GM19452 (cell line): ENCODE measurements at regions not wholly inside any gene's neighbourhood (a gene's known extent, or its start where the extent isn't known, plus 50 kb on each side); places are given as distances from the start of the nearest gene placed in this dataset.
"Not testable (repeated sequence)": the region's sequence is repeated elsewhere in the genome, so short reads cannot be mapped to it uniquely, and the experiment has no call there.

Source experiments
- ATAC-seq: cut with Tn5 transposase; IDR thresholded peaks from one replicate; pipeline ENCODE4 v1.9.1; 2021; ENCODE audit not compliant: unreplicated experiment

DNA sequence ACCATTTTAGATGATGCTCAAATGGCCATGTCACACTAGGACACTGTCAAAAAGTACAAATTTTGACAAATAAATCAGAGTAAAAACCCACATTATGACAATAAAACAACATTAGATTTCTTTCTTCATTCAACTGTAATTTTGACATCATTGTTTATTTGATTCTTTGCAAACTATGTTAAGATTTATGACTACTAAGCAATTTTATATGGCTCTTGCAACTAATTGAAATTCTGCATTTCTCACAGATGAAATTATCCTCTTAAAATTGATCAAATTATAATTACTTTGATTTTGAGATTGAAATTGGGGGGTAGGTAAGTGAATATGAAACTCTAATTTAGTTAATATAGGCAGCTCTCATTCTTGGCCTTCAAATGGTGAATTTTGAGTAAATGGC, 59.8 kb downstream of the ATOH1 start:
- no peak for ATAC-seq

DNA sequence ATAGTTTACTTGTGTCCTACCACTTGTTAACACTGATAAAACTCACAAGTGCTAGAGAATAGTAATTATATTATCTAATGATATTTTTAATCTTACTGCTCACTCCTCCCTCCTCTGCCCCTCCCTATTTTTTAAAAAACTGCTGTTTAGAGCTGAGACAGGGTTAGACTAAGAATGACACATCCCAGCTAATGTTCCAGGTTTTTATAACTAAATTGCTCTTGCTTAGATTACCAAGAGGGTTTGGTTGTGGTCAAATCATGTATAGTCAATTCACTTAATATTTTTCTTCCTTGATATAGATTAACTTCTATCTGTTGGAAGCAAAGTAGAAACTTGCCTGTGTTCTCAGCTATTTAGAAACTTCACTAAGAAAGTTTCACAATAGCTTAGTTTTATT, 60.2 kb downstream of the ATOH1 start:
- no peak for ATAC-seq

DNA sequence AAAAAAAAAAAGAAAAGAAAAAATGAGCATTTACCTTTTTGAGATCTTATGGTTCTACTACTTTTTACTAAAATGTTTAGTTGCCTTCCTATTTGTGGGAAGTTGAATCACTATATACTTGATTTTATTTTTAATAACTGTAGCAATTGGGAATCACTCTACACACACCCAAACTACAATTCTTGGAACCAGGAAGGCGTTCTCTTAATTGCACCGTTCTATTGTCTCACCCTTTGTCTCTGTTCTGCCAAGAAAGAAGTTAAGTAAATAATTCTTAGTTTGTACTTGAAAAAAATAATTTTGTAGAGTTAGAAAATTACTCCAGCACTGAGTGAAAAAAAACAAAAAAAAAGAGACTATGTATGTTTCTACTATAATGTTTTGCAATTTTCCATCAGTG, 62.7 kb downstream of the ATOH1 start:
- ATAC-seq, result no peak

DNA sequence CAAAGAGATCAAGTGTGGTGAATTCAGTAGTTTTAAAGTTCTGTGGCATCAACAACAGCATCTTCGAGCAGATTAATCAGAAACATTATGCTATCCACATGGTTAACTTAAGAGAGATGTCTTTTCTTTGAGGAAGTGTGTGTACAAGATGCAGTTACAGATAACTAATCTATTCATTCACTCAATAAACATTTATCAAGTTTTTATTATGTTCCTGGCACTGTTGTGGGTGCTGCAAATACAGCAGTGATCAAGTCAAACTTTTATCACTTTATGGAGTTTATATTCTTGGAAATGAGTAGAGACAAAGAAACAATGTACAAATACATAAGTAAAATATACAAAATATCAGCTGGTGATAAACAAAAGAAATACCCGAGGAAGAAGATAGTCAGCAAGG, 66.4 kb downstream of the ATOH1 start:
- ATAC-seq, result no peak

DNA sequence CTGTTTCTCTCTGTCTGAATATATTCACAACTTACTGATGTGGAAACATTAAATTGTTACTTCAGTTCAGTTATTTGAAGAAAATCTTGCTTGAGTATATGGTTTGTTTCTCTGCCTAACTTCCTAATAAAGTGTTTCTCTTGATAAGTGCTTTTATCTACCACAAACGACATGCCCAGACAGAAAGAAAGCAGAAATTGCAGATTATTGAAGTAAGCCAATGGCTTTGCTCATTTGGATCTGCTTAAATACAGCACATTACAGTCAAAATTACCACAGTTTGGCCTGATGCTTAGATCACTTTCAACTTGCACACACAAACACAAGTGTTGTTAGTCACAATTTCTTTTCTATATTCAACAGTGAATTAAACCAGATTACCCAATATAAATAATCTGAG, 68.0 kb downstream of the ATOH1 start:
- ATAC-seq, result no peak

DNA sequence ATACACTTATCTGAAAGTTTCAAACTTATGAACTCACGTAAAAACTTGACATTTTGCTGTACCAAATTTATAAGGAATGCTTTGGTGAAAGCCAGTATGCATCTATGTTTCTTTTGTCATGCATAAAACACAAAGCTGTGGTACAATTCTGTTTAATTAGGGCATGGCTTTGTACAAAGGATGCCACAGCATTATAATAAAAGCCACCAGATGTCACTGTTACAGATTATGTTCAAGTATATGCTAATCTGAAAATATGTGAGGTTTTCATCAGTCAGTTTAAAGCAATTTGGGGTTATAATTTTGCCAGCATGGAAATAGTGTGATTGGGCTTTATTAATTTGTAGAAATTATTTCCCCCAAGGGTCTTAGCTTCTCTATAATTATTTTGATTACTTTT, 69.0 kb downstream of the ATOH1 start:
- no peak for ATAC-seq

DNA sequence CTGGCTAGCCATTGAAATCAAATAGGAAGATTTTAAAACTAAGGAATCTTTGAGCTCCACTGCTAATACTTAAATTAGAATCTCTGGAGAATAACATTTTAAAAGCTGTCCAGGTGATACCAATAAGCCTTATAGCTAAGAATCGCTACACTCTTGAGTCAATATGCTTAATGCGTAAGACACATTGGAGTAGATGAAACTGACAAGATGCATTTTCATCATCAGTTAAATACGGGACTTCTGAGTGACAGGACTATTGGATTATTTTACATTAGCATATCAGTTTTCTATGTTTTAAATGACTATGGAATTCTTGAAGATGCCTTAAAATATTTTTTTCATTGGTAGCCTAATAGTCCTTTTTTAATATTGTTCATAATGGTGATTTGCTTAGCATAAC, 80.2 kb downstream of the ATOH1 start:
- no peak for ATAC-seq

DNA sequence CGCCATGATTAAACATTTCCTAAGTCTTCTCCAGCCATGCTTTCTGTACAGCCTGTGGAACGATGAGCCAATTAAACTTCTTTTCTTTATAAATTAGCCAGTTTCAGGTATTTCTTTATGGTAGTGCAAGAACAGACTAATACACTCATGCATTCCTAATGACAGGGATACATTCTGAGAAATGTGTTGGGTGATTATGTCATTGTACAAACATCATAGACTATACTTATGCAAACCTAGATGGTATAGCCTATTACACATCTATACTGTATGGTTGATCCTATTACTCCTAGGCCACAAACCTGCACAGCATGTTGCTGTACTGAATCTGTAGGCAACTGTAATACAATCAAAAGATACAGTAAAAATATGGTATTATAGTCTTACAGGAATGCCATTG, 83.1 kb downstream of the ATOH1 start:
- ATAC-seq, result no peak

DNA sequence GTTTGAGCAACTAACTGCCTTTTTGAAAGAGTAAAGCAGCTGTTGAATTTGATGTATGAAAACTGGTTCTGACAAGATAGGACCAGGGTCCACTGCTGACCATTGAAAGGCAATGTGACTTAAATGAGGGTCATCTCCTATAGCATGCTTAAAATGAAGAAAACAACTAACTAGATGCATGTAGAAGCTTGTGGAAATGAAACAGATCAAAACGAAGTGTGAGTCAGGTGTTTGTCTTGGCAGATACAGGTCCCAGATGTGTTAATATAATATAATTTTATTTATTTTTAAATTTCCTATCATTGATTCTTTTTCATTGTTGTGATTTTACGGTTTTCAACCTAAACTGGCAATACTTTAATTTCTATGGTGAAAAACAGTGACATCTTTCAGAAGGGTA, 83.6 kb downstream of the ATOH1 start:
- no peak for ATAC-seq

DNA sequence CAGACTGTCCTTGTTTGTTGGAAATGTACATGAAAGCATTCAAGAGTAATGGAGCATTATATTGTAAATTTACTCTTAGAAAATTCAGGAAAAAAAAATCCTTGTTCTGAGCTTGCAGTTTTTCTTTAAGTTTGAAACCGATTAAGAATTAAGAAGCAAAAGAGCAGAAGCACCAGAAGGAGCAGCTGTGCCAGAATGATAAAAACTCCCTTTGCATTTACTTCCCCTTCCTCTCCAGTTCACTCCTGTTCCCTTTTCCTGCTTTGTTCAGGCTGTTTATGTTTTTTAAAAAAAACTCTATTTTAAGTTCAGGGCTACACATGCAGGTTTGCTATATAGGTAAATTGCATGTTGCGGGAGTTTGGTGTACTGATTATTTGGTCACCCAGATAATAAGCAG, 90.3 kb downstream of the ATOH1 start:
- no peak for ATAC-seq

DNA sequence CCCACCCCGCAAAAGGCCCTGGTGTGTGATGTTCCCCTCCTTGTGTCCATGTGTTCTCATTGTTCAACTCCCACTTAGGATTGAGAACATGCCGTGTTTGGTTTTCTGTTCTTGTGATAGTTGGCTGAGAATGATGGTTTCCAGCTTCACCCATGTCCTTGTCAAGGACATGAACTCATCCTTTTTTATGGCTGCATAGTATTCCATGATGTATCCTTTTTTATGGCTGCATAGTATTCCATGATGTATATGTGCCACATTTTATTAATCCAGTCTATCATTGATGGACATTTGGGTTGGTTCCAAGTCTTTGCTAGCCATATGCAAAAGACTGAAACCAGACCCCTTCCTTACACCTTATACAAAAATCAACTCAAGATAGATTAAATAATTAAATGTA, 95.0 kb downstream of the ATOH1 start:
- ATAC-seq, result not testable (repeated sequence)

DNA sequence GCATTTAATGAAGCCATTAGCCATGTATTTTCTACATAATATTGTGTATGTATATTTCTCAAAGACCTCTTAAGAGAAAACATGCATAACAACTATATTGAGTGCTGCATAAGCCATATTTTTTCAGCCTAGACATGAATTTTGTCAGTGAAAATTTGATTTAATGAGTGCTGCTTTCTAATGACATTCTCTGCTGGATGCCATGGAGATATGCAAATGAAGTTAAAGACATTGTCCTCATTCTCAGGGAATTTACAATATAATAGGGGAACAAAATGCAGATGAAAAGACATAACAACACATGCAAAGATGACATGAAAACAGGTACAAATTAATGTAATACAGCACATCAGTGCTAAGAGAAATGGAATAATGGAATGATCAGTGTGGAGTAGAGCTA, 118.7 kb downstream of the ATOH1 start:
- ATAC-seq, result no peak

DNA sequence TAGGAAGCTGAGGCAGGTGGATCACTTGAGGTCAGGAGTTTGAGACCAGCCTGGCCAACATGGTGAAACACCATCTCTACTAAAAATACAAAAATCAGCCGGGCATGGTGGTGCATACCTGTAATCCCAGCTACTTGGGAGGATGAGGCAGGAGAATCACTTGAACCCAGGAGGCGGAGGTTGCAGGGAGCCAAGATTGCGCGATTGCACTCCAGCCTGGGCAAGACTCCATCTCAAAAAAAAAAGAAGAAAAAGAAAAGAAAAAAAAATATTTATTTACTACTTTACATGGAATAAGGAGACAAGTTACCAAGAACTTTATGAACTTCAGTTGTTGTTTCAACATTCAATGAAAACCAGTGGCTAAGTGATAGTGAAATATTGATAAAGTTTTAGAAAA, 121.7 kb downstream of the ATOH1 start:
- ATAC-seq, result not testable (repeated sequence)

DNA sequence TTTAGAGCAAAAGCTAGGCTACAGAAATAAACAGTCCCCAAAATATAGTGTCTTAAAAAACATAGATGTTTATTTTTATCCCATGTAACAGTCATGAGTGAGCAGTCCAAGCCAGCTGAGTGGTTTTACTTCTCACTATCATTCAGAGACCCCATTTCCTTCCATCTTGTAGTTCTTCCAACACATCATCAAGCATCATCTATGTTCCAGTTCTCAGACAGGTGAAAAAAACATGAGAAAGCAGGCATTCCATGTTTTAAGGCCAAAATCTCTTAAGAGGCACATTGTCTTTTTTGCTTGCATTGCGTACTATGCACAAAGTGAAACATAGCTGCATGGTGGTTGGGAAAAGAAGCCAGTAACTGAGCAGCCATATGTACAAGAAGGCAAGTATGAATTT, 128.6 kb downstream of the ATOH1 start:
- ATAC-seq, result no peak

DNA sequence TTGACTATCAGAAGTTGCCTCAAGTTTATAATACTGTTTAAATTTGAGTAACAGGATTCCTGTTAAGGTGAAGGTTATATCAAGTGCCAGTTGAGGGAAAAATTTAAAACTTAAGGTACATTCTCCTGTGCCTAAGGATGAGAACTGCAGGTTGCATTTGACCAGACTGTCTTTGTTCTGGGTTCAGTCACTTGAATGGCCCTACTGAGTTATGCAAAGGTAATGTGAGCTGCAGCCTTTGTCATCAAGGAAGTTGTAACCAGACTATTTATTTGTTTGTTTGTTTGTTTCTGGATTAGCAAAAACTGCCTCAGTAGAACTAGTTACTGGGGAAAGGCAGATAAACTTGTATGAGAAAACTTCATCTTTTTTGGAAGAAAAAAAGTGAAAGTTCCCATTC, 131.9 kb downstream of the ATOH1 start:
- ATAC-seq, result no peak

DNA sequence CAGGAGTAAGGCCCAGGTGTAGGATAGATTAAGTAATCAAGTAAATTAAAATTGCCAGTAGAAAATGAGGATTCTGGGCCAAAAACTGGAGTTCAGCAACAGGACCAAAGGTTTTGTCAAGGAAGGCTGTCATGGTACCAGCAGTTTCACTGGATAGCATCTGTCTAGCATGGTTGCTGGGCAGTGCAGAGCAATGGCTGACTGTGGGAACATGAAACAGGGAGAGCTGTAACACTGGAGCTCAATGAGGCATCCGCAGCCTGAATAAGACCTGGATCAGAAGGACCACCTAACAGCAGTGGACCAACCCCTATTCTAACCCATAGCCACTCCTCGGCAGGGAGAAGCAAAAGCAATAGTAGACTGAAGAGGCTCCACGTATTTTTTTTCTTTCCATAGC, 132.4 kb downstream of the ATOH1 start:
- no peak for ATAC-seq

DNA sequence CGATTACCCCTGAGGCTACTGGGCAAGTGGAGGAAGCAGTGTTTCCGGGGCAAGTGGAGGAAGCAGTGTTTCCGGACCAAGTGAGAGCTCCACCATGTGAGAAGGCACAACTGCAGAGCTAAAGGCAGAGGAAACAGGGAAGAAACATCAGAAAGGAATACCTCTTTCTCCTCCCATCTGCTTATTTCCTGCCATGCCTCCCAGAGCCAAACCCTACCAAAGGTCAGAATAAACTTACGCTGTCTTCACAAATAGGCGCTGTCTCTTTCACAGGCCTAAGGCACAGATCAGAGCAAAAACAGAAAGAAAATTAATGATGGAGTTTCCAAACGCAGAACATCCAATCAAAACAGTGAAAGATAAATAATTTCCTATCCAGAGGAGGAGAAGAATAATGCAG, 153.0 kb downstream of the ATOH1 start:
- no peak for ATAC-seq

DNA sequence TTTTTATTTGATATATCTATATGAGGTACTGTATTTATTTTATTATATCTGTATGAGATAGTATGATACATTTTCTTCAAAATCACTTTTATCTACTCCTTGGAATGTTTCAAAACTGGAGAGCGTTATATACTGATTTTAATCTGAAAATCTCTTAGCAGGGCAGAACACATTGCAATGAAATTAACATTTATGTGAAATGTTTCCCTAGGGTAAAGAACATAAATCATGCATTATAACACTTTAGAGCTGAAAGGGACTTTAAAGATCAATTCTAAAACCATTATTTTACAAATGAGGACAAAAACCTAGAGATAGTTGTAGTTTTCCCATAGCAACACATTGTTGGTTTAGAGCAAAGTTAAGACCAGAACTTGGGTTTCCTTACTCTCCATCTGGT, 153.7 kb downstream of the ATOH1 start:
- ATAC-seq, result no peak

DNA sequence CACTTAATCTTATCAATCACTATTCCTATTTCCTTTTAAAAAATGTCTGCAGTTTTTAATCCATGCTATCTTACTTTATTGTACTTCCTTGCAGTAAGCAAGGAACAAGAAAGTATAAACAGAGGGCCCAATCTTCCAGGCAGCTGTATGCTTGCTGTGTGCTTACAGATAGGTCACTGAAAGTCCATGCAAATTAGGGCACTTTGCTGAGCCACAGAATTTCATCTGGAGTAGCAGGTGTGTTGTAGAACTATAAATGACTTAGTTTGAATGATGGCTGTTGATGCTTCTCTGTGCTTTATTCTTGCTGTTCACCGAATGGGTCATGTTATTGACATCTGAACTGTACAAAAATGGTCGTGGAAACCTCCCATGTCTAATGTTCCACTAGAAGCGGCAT, 154.6 kb downstream of the ATOH1 start:
- peak; percentile 80 for ATAC-seq

DNA sequence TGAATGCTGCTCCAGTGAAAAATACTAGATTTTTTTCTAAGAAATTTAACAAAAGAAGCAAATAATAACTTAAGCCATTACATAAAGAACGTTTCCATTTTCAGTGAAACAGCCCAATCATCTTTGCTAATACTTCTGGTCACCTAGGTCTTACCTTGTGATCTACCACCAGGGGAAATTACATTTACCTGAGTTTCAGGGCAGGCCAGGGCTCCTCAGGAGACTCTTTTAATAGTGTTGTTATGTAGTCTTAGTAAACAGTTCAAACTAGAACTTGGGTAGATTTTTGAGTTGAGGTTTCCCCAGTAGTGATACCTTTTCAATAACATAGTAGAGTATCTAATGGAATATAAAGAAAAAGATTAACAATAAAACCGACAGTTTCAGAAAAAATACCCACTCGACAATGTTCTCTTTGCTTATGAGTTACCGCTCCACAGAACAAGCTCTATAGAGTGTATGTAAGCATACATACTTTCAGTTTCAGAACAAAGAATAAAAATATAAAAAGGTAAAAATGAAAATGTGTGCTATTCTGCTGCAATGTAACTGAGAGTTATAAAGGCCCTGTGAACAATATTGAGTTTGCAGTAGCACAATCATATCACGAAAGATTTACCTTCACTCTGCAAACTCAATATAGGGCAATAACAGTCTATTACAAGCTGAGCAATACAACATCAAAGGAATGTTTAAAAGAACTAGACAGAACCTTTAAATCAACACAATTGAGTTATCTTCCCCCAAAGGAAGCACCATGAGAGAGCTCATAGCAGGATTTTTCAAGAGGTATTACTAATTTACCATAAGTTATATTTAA, 165.8 kb downstream of the ATOH1 start:
- no peak for ATAC-seq

DNA sequence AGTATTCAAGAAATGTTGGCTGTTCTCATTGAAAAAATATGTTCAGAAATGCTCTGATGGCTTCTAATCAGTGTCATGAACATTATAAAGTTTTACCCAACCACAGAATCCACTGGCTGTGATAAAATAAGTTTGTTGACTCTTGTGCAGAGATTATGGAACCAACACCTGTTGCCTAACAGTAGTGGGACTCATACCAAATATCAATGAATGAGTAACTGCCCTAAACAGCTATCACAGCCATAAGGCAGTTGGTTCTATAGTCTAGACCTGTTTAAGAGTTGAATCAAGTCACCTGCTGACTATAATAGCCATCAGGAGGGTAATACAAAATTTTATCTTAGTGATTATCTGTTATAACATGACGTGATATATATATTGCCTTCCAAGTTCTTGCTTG, 168.3 kb downstream of the ATOH1 start:
- ATAC-seq, result no peak

DNA sequence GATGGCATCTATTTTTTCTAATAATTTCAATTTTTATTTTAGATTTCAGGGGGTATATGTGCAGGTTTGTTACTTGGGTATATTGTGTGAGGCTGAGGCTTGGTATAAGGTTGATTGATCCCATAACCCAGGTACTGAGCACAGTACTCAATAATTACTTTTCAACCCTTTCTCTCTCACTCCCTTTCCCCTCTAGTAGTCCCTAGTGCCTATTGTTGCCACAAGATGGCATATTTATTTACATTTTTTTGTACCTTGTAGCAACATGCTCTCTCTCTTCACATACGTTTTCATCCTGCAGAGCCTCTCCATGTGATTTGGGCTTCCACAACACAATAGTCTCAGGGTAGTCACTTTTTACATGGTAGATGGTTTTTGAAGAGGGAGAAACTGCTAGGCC, 172.0 kb downstream of the ATOH1 start:
- no peak for ATAC-seq

DNA sequence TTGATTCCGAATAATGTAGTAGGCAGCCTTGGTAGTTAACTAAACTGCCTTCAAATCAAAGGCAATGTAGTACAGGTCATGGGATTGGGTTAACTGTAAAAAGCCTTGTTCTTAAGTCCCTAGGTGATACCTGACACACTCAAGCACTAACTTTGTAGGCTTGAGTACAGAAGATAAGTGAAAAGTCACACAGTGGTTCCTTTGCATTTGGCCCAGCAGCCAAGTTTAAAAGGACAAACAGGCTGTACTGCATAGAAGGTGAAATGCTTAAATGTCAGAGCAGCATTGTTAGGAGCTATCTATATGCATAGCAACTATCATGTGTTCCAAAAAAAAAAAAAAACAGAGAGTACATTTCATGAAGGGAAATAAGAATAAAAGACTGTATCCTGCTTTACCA, 178.4 kb downstream of the ATOH1 start:
- no peak for ATAC-seq
